Tibial nerve (tissue), 4 donors: ENCODE measurements at regions not wholly inside any gene's neighbourhood (a gene's known extent, or its start where the extent isn't known, plus 50 kb on each side); places are given as distances from the start of the nearest gene placed in this dataset.

Source experiments
- DNase-seq, 2 donors: peaks; one replicate each; pipeline ENCODE4 v3.0.0-alpha.2; 2019; ENCODE audit warnings: low spot score in 2 of 2
- H3K27ac ChIP-seq, 4 donors: fragments of 200-600 bp; sonication (generic) in 3 of 4; one replicate each; pipeline ENCODE4 v1.5.1; 2017 to 2019; ENCODE audit warnings: mild to moderate bottlenecking in 1 of 4
- H3K27me3 ChIP-seq, 2 donors: fragments of 200-600 bp; sonication (generic) in 1 of 2; one replicate each; pipeline versions ENCODE4 v1.5.1 to v1.6.0; 2017 to 2019
- H3K36me3 ChIP-seq, 3 donors: fragments of 200-600 bp; sonication (generic); one replicate each; pipeline ENCODE4 v1.5.1; 2018 to 2019
- H3K4me1 ChIP-seq, 4 donors: fragments of 200-600 bp; sonication (generic) in 3 of 4; one replicate each; pipeline ENCODE4 v1.5.1; 2017 to 2019
- H3K4me3 ChIP-seq, 4 donors: fragments of 200-600 bp; sonication (generic) in 3 of 4; one replicate each; pipeline ENCODE4 v1.5.1; 2017 to 2019; ENCODE audit warnings: mild to moderate bottlenecking in 1 of 4, moderate library complexity in 1 of 4
- H3K9me3 ChIP-seq, 4 donors: fragments of 200-600 bp; sonication (generic) in 3 of 4; one replicate each; pipeline ENCODE4 v1.5.1; 2017 to 2019
- CTCF ChIP-seq, 5 experiments: fragments of 200-600 bp in 3 of 5; fragments of 450-650 bp in 2 of 5; sonication (generic) in 3 of 5; IDR thresholded peaks; one replicate each; pipeline ENCODE4 v1.5.1; 2016 to 2019; ENCODE audit warnings: antibody characterized with exemption in 5 of 5, mild to moderate bottlenecking in 3 of 5, moderate library complexity in 2 of 5
- EP300 ChIP-seq, 2 donors: sonication (generic); formaldehyde crosslinking; IDR thresholded peaks; one replicate each; pipeline ENCODE4 v1.6.1; 2017; ENCODE audit warnings: antibody characterized with exemption in 2 of 2, mild to moderate bottlenecking in 1 of 2
- POLR2A ChIP-seq, 2 donors: fragments of 450-650 bp; IDR thresholded peaks; one replicate each; pipeline ENCODE4 v1.6.1; 2017; ENCODE audit warnings: antibody characterized with exemption in 2 of 2, mild to moderate bottlenecking in 2 of 2, moderate library complexity in 2 of 2
- WGBS, 2 donors: methylation state at CpG; one replicate each; pipeline ENCODE4 v1.1.5; 2018; 5-methylcytosine and 5-hydroxymethylcytosine counted together

- Histone ChIP-seq H3K27me3 (no peaks in the 10 kb centered on the region), H3K4me1 (peaks cover 0 to 5% (median 0%) of the 10 kb centered on the region in 4 donors), H3K27ac (no peak overlapping the region), H3K36me3 (no peaks in the 10 kb centered on the region), H3K9me3 (no peaks in the 10 kb centered on the region), H3K4me3 (no peak overlapping the region)
- no peak for DNase-seq
- TF ChIP-seq POLR2A (IDR thresholded peaks at IDR 0.05) (no peak), EP300 (IDR thresholded peaks at IDR 0.05) (no peak), CTCF (IDR thresholded peaks at IDR 0.05) (no peak)
Measured at GRCh38 chr2:164032995-164033394, 297.2 kb upstream of the FIGN start.

GRCh38 chr2:164030623-164031022 is 294.8 kb upstream of the FIGN start:
- 85 to 93% methylated on average over 2 of the region's 2 CpGs for WGBS, 2 donors
- no peak overlapping the region for H3K27ac ChIP-seq
- peaks cover 0 to 5% (median 0%) of the 10 kb centered on the region in 4 donors for H3K4me1 ChIP-seq
- no peaks in the 10 kb centered on the region for H3K36me3 ChIP-seq
- no peak overlapping the region for H3K4me3 ChIP-seq
- no peaks in the 10 kb centered on the region for H3K9me3 ChIP-seq
- TF ChIP-seq EP300 (IDR thresholded peaks at IDR 0.05): no peak
- no peak for TF ChIP-seq POLR2A (IDR thresholded peaks at IDR 0.05)
- TF ChIP-seq CTCF (IDR thresholded peaks at IDR 0.05): no peak
- no peaks in the 10 kb centered on the region for H3K27me3 ChIP-seq
- DNase-seq: no peak

GRCh38 chr2:164028814-164029534 is 293.2 kb upstream of the FIGN start:
- TF ChIP-seq POLR2A (IDR thresholded peaks at IDR 0.05): no peak
- no peak for TF ChIP-seq CTCF (IDR thresholded peaks at IDR 0.05)
- Histone ChIP-seq H3K4me1 (peaks cover 0 to 5% (median 0%) of the 10 kb centered on the region in 4 donors), H3K36me3 (no peaks in the 10 kb centered on the region), H3K4me3 (no peak overlapping the region), H3K27ac (peak overlapping the region in 2 of 4 donors; percentile 30 to 66), H3K9me3 (no peaks in the 10 kb centered on the region), H3K27me3 (no peaks in the 10 kb centered on the region)
- 30 to 38% methylated on average over 7 of the region's 7 CpGs for WGBS, 2 donors
- no peak for DNase-seq

- H3K9me3 ChIP-seq: no peaks in the 10 kb centered on the region
- H3K27ac ChIP-seq: no peak overlapping the region
- TF ChIP-seq POLR2A (IDR thresholded peaks at IDR 0.05) (no peak), EP300 (IDR thresholded peaks at IDR 0.05) (no peak), CTCF (IDR thresholded peaks at IDR 0.05) (no peak)
- peaks cover 0 to 5% (median 0%) of the 10 kb centered on the region in 4 donors for H3K4me1 ChIP-seq
- WGBS, 2 donors: 86 to 87% methylated on average over 2 of the region's 2 CpGs
- H3K36me3 ChIP-seq: no peaks in the 10 kb centered on the region
- no peak overlapping the region for H3K4me3 ChIP-seq
- no peak for DNase-seq
- no peaks in the 10 kb centered on the region for H3K27me3 ChIP-seq
Measured at GRCh38 chr2:164024396-164024795, 288.6 kb upstream of the FIGN start.

DNA sequence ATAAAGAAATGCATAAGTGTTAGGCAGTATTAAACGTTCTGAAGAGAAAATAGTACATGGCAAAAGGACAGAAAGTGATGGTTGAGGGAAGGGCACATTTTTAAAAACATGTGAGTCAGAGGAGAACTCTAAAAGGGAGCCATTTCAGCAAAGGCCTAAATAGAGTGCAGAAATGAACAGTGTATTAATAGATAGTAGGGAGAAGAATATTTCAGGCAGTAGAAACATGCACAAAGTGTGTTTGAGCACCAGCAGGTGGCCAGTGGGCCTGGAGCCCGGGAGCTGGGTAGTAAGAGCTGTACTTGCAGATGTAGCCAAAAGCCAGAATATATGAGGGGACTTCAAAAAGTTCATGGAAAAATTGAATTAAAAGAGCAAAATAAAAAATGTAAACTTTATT is 288.1 kb upstream of the FIGN start:
- no peaks in the 10 kb centered on the region for H3K27me3 ChIP-seq
- H3K27ac ChIP-seq: no peak overlapping the region
- H3K4me1 ChIP-seq: peaks cover 0 to 5% (median 0%) of the 10 kb centered on the region in 4 donors
- no peaks in the 10 kb centered on the region for H3K9me3 ChIP-seq
- no peak overlapping the region for H3K4me3 ChIP-seq
- no peaks in the 10 kb centered on the region for H3K36me3 ChIP-seq
- WGBS, 2 donors: 48 to 51% methylated on average over 2 of the region's 2 CpGs
- no peak for TF ChIP-seq EP300 (IDR thresholded peaks at IDR 0.05)
- no peak for TF ChIP-seq CTCF (IDR thresholded peaks at IDR 0.05)
- TF ChIP-seq POLR2A (IDR thresholded peaks at IDR 0.05): no peak
- DNase-seq: no peak
